ENCODE measurements at regions not wholly inside any gene's neighbourhood (a gene's known extent, or its start where the extent isn't known, plus 50 kb on each side); places are given as distances from the start of the nearest gene placed in this dataset.

DNA sequence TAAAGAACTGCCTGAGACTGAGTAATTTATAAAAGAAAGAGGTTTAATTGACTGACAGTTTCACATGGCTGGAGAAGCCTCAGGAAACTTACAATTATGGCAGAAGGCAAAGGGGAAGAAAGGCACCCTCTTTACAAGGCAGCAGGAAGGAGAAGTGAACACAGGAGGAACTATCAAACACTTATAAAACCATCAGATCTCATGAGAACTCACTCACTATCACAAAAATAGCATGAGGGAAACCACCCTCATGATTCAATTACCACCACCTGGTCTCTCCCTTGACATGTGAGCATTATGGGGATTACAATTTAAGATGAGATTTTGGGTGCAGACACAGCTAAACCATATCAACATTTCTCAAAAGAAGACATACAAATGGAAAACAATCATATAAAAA, 266.3 kb downstream of the EPM2A start:
- no peak for FAIRE-seq

DNA sequence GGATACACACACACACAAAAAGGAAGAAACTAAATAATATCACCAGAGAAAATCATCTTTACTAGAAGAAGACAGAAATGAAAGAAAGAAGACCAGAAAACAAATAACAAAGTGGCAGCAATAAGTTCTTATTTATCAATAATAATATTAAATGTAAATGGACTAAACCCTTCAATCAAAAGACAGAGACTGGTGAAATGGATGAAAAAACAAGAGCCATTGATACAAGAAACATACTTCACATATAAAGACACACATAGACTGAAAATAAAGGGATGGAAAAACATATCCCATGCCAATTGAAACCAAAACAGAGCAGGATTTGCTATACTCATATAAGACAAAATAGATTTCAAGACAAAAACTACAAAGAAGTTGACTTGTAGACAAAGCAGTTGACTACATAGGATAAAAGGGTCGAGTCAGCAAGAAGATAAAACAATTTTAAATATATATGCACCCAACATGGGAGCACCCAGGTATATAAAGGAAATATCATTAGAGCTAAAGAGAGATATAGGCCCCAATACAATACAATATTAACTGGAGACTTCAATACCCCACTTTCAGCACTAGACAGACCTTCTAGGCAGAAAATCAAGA, 259.4 kb downstream of the EPM2A start:
- no peak for FAIRE-seq

DNA sequence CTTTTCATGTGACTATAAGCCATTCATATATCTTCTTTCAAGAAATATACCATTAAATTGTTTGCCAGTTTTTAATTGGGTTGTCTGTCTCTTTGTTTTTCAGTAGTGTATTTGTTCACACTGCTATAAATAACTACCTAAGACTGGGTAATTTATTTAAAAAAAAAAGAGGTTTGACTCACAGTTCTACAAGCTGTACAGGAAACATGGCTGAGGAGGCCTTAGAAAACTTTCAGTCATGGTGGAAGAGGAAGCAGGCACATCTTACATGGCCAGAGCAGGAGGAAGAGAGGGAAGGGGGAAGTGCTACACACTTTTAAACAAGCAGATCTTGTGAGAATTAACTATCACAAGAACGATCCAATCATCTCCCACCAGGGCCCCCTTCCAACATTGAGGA, 255.3 kb downstream of the EPM2A start:
- no peak for FAIRE-seq

DNA sequence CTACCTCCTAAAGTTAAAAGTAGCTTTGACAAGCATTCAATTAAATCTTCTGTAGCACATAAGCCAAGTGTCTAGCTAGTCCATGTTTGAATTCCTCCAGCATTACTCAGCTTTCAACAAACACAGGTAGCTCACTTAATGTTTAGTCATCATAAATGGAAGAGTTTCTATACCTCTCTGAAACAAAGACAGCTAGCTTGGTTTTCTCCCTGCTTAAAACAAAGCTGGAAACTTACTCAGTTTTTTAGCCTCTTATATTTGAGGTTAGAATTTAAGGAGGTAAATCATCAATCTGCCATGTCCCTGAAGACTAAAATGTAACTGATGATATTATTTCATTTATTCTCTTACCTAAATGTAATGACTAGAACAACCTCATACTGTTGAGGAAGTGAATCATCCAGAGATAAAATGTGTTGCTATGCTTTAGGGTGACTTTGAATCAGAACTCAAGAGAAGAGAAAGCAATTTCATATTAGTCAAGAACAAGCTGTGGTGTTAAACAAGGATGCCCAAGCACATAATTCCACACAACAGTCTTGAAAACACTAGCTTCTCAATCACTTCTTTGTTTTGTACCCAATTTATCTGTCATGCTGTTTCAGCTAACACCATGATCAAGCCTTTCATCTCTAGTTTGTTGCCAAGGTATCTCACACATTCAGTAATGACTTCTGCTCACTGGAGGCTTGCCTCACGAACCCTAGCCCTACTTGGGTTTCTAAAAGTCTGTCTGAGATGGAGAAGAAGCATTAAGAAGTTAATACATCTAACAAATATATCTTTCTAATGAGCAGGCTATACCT, 251.9 kb downstream of the EPM2A start:
- no peak for FAIRE-seq

DNA sequence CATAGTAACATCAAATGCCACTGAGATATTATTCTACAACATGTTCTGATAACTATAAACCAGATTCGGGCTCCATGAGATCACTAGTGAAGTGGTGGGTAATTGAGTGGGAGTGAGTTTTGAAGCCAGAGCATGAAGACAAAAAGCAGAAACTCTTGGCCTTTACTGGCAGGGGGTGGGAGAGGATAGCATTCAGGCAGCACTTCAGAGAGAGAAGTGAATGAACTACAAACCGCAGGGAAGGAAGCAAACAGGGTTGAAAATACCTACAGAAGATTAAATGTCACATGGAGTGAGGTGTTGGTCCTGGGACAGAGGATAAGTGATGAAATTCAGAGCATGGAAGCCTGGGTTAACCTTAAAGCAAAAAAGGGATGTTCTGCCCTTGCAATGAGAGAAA, 250.0 kb downstream of the EPM2A start:
- no peak for FAIRE-seq

DNA sequence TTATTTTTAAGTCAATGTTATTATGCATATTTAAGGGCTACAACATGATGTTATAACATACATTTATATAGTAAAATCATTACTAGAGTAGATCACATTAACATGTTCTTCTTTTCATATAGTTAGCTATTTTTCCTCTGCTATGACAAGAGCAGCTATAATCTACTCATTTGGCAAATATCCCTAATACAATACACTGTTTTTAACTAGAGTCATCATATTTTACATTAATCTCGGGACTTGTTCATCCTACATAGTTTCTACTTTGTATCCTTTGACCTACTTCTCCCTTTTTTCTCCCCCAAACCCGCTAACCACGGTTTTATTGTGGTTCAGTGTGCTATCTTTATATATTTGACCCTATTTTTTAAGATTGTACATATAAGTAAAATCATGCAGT, 249.0 kb downstream of the EPM2A start:
- no peak for FAIRE-seq

DNA sequence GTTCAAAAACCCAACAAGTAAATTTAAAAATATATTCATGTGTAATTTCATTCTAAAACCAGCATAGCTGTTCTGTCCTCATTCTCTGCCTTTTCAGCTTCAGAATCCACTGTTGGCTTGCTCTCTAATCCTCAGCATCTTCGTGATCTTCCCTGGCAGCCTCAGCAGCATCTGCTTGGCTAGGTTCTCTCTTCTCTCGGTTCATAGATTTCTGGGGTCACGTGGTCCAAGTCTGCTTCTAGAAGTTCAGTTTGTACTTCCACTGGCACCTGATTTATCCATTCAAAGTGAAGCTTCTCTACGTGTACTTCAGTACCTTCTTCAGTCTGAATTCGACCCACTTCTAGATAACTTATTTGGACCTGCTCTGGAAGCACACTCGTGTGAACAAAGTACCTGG, 245.7 kb downstream of the EPM2A start:
- FAIRE-seq: no peak

DNA sequence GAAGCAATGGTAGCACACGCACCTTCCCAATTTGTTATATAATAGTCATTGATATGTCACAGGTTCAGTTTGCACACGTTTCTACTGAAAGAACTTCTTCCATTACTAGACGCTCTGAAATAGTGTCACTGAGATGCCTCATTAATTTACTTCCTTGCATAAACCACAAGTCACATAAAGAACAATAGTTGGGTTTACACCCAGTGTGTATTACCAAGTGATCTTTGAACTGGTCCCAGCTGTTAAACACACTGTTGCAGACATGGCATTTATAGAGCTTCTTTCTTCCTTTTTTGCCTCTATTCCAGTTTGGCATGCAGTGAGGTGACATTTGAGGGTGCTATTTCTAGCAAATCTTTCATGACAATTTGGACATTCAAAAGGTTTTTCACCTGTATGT, 245.3 kb downstream of the EPM2A start:
- FAIRE-seq: no peak

DNA sequence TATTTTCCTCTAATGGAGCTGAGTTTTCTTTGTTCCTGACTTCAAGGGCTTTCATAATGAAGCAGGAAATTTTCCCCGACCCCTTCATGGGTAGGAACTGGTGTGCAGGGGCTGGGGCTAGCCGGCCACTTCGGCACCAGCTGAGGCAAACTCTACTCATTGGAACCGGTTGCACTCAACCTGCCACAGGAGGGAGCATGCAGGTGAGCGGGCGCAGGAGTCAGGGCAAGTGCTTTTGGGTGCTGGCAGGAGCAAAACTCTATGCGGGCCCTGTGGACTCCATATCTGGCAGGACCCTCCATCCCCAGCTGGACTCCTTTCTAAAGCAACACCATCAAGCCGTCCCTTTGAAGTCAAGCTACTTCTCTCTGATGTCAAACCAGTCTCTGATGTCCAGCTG, 244.2 kb downstream of the EPM2A start:
- FAIRE-seq: no peak

DNA sequence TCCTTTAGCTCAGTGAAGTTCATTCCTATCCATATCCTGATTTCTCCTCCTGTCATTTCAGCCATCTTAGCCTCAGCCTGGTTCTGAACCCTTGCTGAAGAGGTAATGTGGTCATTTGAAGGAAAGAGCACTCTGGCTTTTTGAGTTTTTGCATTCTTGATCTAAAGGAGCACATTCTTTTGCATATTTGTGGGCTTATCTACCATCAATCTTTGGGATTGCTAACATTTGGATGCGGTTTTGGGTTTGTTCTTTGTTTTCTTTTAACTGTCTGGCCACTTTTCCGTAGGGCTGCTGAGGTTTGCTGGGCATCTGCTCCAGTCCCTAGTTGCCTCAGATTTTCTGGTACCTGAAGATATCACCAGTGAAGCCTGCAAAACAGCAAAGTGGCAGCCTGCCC, 238.3 kb downstream of the EPM2A start:
- FAIRE-seq: no peak

DNA sequence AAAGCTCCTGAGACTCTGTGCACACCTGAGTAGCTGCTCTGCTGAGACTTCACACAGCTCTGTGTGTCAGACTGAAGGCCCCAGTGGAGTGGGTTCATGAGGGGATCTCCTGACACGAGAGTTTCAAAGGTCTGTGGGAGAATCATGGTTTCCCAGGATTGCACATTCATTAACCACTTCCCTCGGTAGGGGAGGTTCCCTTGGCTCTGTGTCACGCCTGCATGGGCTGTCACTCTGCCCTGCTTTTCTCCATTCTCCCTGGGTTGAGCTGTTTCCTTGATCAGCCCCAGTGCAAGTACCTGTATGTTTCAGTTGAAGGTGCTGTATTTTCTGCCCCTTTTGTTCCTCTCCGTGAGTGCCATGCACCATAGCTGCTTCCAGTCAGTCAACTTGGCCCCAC, 236.9 kb downstream of the EPM2A start:
- FAIRE-seq: no peak

DNA sequence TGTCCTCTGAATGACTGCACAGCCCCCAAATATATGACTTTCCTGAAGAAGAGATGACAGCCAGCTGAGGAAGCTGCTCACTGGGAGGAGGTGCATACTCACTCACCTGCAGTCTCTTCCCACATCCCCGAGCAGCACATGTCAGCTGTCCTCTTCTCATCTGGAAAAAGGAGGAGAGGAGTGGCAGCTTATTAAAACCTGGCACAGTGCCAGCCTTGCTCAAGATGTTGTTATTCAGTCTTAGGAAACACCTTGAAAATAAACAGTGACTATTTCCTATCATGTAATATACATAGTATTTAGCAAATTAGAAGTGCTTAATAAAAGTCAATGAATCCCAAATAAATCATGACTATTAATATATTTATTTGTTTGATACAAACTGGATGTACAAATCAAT, 232.9 kb downstream of the EPM2A start:
- FAIRE-seq: no peak

DNA sequence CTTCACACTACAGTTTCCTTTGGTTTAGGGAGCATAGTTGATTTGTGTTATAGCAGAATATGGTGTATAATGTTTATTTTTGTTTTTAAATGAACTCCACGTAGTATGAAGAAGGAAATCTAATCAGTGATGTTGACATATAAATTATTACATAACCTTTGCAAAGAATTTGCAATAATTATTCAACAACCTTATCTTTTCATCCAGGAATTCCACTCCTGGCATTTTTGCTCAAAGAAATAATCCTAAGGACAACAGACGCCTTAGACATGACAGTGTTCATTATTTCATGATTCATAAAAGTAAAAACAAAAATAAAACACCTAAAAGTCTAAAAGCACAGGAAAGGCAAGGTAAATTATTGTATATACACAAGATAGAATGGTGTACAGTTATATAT, 229.2 kb downstream of the EPM2A start:
- FAIRE-seq: no peak

DNA sequence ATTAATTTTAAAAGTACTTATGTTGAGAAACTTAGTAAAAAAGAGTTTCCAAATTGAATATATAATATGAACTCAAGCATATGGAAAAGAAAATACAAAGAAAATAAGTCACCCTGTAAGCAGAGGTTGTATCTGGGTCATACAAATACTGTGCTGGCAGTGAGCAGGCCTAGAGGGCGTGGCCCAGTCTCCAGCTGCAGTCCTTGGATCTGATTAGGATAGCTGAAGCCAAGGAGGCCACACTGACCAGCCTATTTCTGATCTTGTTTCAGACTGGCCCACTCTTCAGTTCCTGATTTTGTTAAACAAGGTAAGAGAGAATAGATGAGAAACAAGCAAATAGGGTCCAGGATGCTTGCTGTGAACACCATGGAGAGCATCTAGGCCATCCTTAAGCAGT, 228.8 kb downstream of the EPM2A start:
- FAIRE-seq: no peak

DNA sequence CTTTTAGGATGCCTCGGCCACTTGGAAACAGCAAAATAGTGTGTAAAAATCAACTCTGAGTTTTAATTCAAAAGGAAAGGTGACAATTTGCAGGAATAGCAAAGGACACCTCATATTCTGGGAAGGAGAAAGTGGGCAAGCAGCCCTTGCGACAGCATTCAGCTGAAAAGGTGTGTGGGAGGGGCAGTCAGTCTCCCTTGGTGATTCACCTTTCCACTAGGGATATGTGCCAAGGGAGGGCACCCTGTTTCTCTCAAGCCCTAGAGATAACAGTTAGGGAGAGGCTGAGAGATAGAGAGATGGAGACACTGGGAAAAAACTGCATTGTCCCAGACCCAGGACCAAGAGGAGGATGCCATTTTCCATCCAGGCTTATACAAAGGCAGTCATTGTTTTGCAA, 228.1 kb downstream of the EPM2A start:
- no peak for FAIRE-seq

DNA sequence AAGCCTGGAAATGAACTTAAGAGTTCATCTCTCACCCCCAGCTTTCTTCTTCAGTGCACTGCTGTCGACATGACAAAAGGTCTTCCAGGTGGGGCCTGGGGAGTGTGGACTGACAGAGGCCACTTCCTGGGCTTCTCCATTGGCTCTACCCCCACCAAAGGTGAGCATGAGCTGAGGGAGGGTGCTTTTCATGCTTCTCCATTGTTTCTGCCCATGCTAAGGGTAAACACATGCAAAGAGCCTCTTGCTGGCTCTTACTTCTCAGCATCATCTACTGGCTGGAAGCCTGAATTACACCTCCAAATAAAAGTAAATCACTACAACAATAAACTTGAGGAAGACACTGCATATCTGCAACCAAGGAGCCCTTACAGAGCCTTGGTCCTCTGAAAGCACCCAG, 227.2 kb downstream of the EPM2A start:
- FAIRE-seq: no peak

DNA sequence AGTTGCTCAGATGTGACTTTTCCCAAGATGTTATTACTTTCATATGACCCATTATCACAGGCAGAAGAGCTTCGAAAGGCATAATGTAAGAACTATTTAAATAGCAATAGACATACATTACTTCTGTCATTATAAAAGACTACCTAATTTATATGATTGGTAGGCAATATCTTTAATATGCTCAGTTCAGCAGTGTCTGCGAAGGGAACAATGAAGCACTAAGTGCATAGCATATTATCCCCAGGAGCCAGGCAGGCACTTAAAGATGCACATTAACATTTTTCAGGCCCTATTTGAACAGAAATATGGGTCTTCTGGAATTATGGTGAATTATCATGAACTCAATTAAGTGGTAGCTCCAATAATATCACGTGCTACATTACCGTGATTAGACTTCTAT, 217.8 kb downstream of the EPM2A start:
- FAIRE-seq: no peak

DNA sequence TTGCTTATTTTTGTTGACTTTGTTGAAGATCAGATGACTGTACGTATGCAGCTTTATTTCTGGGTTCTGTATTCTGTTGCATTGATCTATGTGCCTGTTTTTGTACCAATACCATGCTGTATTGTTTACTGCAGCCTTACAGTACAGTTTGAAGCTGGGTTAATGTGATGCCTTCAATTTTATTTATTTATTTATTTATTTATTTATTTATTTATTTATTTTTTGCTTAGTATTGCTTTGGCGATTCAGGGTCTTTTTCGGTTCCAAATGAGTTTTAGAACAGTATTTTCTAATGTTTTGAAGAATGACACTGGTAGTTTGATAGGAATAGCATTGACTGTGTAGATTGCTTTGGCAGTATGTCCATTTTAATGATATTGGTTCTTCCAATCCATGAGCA, 210.3 kb downstream of the EPM2A start:
- FAIRE-seq: no peak

DNA sequence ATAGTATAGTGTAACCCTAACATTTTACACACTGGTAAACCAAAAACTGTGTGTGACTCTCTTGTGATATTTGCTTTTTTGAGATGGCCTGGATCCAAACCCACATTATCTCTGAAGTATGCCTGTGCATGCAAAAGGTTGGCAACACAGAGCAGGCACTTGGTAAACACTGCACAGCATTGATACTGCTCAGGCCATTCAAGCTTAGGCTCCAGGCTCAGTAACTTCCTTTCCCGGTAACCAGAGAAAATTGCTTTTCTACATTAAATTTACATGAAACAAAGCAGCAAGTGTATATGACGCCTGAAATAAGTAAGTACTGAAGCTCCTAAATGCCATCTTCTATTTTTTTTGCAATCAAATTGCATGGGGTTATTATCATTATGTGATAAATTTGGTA, 205.7 kb downstream of the EPM2A start:
- no peak for FAIRE-seq

DNA sequence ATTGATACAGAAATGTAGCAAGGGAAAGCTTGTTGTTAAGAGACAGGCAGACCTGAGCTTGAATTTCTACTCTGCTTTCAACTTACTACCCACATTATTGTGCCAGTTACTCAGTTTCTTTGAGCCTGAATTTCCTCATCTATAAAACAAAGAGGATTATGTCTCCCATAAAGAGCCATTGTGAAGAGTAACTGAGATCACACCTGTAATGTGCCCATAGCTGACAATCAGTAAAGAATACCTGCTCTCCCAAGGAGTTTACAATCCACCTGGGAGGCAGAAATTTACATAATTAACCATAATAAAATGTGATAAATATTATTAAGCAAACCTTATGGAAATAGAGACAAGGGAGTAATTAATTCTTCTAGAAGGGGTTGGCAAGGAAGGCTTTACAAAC, 204.9 kb downstream of the EPM2A start:
- no peak for FAIRE-seq

DNA sequence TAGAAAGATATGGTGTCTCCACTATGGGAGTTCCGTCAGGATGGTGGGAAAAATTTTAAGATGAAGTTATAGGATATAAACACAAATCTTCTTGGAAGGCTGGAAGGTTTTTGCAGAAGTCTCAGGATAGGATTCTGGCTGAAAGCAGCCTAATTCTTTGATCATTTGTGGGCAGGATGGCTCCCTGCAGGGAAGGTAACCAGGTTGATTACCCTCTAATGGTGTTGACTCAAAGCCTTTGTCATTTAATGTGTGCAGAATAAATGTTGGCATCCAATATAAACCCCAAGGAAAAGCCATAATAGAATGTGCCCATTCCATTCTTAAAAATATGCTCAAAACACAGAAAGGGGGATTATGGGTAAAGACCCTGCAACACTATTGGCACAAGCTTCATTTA, 204.3 kb downstream of the EPM2A start:
- no peak for FAIRE-seq

DNA sequence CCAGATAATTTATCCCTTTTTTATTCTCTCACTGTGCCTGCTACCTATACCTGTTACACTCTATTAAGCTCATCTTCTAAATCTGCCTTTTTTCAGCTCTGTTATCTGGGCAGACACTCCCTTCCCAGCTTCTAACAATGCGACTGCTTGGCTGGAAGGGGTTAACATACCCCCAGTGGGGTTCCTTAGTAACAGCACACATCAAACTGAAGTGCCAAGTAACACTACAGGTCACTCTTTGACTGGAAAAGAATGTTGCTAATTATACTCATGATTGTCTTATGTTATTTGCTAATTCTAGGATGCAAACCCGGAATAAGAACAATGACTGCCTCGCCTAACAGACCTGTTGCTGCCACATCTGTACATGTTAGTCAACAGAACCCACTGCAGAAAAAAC, 203.5 kb downstream of the EPM2A start:
- FAIRE-seq: no peak

DNA sequence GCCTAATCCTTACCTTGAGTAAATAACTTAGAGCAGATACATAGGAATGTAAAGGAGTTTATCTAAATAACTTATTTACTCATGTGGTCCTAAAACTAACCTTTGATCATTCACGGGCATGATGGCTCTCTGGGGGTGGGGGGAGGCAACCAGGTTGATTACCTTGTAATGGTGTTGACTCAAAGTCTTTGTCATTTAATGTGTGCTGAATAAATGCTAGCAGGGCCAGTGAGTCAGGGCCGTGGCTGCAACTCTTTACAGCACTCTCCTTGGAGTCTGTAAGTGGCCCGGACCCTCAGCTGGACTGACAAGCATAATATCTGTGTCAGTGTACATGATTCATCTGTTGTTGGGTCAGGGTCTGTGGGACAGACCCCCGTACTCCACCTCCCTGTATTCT, 203.0 kb downstream of the EPM2A start:
- no peak for FAIRE-seq

DNA sequence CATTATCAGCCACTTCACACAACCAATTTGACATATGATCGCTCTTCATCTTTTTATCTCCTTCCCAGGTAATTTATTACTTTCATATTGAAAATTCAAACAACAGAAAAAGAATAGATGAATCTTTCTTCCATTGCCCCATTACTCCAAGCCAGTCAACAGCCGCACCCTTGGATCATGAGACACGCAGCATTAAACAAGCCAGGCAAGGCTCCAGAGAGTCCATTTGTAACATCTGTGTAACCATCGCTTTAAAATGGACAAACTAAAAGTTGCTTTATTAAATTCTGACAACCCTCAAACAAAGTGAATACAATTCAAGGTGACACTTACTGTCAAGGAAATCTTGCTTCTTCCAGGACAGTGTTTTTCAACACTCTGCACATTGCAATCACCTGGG, 200.3 kb downstream of the EPM2A start:
- FAIRE-seq: no peak

DNA sequence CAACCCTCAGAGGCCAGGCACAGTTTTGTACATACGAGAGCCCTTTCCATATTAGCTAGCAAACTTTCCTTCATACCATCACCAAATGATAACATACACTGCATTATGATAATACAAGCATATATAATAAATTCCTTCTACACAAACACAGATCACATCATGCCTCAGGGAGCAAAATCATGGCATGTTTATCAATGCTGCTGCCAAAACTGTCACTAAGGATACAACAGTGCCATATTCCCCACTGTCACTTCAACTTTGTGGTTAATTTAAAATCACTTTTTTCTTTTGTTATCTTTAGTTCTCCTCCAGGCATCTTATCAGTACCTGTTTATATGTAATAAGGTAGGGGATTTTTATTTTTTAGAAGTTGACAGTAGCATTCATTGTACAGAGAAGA, 196.3 kb downstream of the EPM2A start:
- FAIRE-seq: no peak
